GM12872 (cell line): ENCODE measurements at regions not wholly inside any gene's neighbourhood (a gene's known extent, or its start where the extent isn't known, plus 50 kb on each side); places are given as distances from the start of the nearest gene placed in this dataset.

Experiments
- TF ChIP-seq, protein P1 (sequence below): IDR thresholded peaks from 3 replicates; pipeline ENCODE4 v1.5.1; 2011; ENCODE audit warnings: low read depth, mild to moderate bottlenecking, low read length, moderate library complexity; ENCODE audit not compliant: insufficient read depth

DNA sequence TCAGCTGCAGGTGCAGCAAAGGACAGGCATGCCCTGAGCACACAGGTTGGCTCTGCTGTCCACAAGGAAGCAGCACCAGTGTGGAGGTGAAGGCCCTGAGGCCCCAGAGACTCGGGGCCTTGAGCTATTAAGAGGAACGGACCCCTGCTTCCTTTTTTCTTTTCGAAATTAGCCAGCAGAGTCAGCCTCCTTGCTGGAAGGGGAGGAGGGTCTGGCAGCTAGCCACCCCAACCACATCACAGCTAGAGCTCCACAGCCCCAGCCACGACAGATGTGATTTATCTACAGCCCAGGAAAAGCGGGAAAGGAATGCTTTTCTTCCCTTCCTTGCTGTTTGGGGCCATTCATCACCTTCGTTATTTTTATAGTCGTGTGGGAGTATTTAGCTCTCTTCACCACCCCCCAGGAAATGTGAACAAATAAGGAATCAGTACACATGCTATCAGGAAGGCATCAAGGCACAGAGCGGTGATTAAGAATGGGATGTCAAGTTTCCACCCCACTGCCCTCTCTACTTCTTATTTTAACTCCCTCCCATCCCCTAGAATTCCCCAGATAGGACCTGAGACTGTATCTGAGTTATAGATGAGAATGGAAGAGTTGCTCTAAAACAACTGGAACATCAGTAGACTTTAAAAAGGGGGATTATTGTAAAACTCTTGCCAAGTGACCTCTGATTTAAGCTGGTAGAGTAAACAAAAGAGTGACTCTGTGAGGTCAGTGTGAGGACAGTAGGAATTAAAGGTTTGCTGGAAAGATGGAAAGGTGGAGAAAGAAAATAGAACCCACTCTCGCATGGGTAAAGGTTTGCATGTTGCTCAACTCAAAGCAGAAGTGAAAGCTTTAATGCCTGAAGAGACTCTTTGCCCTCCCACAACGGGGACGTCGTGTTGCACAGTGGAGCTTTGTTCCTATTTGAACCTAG lies 224.7 kb upstream of the GJB5 start:
- TF ChIP-seq, protein P1, sequence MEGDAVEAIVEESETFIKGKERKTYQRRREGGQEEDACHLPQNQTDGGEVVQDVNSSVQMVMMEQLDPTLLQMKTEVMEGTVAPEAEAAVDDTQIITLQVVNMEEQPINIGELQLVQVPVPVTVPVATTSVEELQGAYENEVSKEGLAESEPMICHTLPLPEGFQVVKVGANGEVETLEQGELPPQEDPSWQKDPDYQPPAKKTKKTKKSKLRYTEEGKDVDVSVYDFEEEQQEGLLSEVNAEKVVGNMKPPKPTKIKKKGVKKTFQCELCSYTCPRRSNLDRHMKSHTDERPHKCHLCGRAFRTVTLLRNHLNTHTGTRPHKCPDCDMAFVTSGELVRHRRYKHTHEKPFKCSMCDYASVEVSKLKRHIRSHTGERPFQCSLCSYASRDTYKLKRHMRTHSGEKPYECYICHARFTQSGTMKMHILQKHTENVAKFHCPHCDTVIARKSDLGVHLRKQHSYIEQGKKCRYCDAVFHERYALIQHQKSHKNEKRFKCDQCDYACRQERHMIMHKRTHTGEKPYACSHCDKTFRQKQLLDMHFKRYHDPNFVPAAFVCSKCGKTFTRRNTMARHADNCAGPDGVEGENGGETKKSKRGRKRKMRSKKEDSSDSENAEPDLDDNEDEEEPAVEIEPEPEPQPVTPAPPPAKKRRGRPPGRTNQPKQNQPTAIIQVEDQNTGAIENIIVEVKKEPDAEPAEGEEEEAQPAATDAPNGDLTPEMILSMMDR, result no peak

DNA sequence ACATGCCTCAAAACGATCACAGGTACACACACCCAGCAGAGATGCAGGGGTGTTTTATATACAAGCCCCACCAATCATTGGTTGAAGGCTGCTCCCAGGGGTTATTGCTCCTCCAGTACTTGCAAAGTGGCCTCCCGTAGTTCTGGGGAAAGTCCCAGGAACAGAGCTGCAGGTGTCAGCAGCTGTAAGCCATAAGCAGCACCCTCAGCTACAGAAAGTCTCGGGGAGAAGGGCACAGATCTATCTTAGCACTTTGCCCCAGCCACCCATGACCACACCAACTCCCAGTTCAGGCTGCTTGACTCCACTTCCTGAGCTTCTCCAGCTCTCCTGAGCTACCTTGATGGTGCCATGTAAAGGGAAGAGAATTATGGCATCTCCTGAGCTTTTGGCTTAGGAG lies 222.7 kb upstream of the GJB5 start:
- TF ChIP-seq, protein P1, result no peak

DNA sequence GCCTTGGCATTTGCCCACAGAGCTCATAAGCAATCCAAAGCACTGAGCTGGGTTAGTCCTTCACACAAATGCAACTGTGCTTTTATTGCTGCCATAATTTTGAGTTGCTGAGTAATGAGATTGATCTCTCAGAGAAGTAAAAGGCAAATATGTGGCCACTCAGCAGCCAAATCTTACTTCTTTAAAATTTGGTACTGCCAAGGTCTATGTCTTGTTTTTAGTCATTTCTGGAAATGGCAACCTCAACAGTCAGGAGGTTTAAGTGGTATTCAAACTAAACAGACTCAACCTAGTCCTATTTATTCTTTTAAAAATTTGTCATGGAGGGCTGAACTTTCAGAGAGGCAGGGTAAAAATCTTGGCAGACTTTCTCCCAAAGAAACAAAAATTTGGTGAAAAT lies 216.4 kb upstream of the GJB5 start:
- TF ChIP-seq, protein P1, result no peak

DNA sequence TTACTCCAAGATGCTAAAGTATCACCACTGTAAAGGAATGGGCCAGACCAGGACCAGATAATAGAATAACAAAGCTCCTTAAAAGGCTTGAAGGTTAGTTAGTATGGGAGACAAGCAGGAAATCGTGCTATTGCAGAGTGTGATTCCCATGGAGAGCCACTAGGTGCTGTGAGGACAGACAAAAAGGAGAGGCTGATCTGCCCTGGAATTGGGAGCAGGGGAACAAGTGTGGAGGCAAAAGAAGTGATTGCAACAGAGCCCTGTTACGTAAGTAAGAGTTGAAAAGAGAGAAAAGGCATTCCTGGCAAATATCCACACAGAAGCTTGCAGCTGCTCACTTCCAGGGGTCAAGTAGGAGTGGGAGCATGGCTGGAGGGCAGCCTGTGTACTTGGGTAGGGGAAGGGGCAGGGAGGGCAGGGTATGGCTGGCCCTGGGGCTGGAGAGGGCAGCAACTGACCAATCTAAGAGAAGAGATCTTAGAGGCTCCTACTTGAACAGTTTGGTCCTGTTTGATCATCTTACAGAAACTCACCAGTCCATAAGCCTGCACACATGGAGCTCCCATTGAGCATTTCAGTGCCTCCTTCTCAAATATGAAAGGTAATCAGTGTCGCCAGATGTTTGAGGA lies 207.7 kb upstream of the GJB5 start:
- TF ChIP-seq, protein P1, result peak; percentile 52; the same call in 2 of the 3 replicates

DNA sequence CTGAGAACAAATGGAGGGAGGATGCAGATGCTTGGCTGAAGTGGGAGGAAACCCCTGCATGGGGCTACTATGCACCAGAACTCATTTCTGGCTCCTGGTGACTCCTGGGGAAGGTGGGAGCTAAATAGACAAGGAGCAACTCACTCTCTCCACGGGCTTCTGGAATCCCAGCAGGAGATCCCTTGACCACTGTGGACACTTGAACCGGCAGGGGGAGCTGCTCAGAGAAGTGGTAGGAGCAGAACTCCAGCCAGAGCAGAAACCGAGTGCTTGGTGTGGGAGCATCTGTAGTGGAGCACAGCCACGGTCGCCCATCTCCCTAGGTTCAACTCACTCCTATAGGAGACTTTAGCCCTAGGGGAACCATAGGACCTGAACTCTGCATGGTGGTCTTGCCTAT lies 205.6 kb upstream of the GJB5 start:
- TF ChIP-seq, protein P1, result peak; percentile 57

DNA sequence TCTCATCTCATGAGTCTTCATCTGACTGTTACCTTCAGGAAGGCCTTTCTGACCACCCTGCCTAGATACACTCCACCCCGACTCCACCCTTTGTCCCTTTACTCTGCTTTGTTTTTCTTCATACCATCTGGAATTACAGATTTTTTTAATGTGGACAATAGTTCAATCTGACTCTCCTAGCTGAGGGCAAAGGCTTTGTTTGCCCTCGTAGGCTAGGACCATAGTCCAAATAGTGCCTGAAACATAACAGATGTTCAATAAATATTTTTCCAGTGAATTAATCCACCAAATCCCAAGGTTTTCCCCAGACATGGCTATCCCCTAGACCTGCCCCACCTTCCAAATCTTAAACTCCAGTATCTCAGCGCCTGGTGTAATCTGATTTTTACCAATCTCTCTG lies 176.5 kb upstream of the GJB5 start:
- TF ChIP-seq, protein P1, result no peak

DNA sequence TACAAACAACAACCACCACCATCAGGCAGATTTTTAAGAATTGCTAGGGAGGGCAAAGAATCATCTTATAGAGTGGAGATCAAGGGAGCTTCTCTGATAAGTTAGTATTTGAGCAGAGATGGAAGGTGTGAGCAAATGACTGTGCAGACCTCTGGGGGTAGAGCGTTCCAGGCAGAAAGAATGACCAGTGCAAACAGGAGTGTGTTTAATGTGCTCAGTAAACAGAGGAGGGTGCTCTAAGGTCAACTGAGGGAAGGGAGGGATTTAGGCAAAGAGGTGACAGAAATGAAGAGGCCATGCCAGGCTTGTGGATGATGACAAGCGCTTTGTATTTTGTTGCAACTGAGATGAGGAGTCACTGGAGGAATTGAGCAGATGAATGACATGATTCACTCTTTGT lies 172.5 kb upstream of the GJB5 start:
- TF ChIP-seq, protein P1, result no peak
